Endodermal cell (in vitro differentiated cells): ENCODE measurements at regions not wholly inside any gene's neighbourhood (a gene's known extent, or its start where the extent isn't known, plus 50 kb on each side); places are given as distances from the start of the nearest gene placed in this dataset.

Experiments used
- DNase-seq: peaks from one replicate; pipeline ENCODE4 v3.0.0-alpha.2; 2017
- H3K27ac ChIP-seq: 2 replicates; pipeline ENCODE4 v1.5.1; 2013; ENCODE audit warnings: mild to moderate bottlenecking, low read depth, low read length, moderate library complexity
- H3K27me3 ChIP-seq: 2 replicates; pipeline ENCODE4 v1.6.1; 2013; ENCODE audit warnings: mild to moderate bottlenecking, low read length, moderate library complexity; ENCODE audit not compliant: insufficient read depth, control insufficient read depth, poor library complexity, severe bottlenecking
- H3K36me3 ChIP-seq: 2 replicates; pipeline ENCODE4 v1.7.0; 2013; ENCODE audit warnings: mild to moderate bottlenecking, low read length, moderate library complexity; ENCODE audit not compliant: control insufficient read depth, insufficient read depth
- H3K4me1 ChIP-seq: one replicate; pipeline ENCODE4 v1.7.0; 2013; ENCODE audit warnings: low read length; ENCODE audit not compliant: control insufficient read depth, insufficient read depth
- H3K4me3 ChIP-seq: 2 replicates; pipeline ENCODE4 v1.5.1; 2013; ENCODE audit warnings: mild to moderate bottlenecking, low read length, moderate library complexity
- H3K9ac ChIP-seq: 2 replicates; pipeline ENCODE4 v1.6.1; 2013; ENCODE audit warnings: mild to moderate bottlenecking, low read length, moderate library complexity; ENCODE audit not compliant: poor library complexity, severe bottlenecking; ENCODE audit errors: extremely low read depth
- H3K9me3 ChIP-seq: 2 replicates; pipeline ENCODE4 v1.6.1; 2013; ENCODE audit warnings: mild to moderate bottlenecking, low read length, moderate library complexity; ENCODE audit not compliant: control insufficient read depth
- H3K27ac Mint-ChIP-seq: 2 replicates; pipeline ENCODE4 v1.8.0; 2020; ENCODE audit warnings: mixed read lengths
- H3K27me3 Mint-ChIP-seq: 2 replicates; pipeline ENCODE4 v1.8.0; 2021; ENCODE audit warnings: mild to moderate bottlenecking, mixed read lengths; ENCODE audit not compliant: insufficient read depth
- H3K36me3 Mint-ChIP-seq: 2 replicates; pipeline ENCODE4 v1.8.0; 2020; ENCODE audit warnings: low read depth, mixed read lengths
- H3K4me1 Mint-ChIP-seq: 2 replicates; pipeline ENCODE4 v1.8.0; 2020; ENCODE audit warnings: mixed read lengths
- H3K4me3 Mint-ChIP-seq: 2 replicates; pipeline ENCODE4 v1.8.0; 2020; ENCODE audit warnings: mild to moderate bottlenecking, moderate library complexity, mixed read lengths
- H3K9me3 Mint-ChIP-seq: 2 replicates; pipeline ENCODE4 v1.8.0; 2020; ENCODE audit warnings: mild to moderate bottlenecking, mixed read lengths
- WGBS, 2 experiments: methylation state at CpG; one replicate each; pipeline versions ENCODE4 v1.1.5 to v1.1.7; 2013; ENCODE audit warnings: missing lambda C conversion rate in 2 of 2, mixed read lengths in 1 of 2; ENCODE audit not compliant: insufficient coverage in 1 of 2, insufficient read length in 1 of 2; 5-methylcytosine and 5-hydroxymethylcytosine counted together
- TF ChIP-seq, protein P1 (sequence below): fragments of 200-600 bp; sonication (generic); conservative IDR thresholded peaks from 2 replicates; pipeline ENCODE4 v1.5.0; 2021; ENCODE audit warnings: antibody characterized with exemption, mild to moderate bottlenecking

DNA sequence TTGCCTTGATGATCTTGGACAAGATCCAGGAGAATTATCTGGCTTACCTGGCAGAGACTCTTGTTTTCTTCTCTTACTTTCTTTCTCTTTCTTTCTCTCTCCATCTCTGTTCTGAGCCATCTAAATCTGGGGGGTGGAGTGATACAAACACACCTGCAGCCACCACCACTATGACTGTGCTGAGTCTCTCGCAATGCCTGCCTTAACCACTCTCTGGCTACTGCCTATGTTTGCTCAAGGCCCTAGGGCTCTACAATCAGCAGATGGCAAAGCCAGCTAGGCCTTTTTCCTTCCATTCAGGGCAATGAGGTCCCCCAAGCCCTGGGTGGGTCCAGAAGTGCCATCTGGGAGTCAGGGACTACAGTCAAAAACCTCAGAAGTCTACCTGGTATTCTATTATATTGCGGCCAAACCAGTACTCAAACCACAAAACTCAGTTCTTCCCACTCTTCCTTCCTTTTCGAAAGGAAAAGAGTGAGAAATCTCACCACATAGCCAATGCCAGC, 978.9 kb upstream of the NXPH2 start:
- Histone ChIP-seq H3K4me1 (no peaks in the 10 kb centered on the region), H3K27me3 (no peaks in the 10 kb centered on the region), H3K27ac (no peak overlapping the region), H3K9ac (no peak overlapping the region), H3K36me3 (no peaks in the 10 kb centered on the region), H3K9me3 (peaks cover 15% of the 10 kb centered on the region), H3K4me3 (no peak overlapping the region)
- WGBS, 2 experiments: 92% methylated on average over 3 of the region's 3 CpGs; no CpG with 5 or more reads in 1 of the 2 experiments
- TF ChIP-seq, protein P1, sequence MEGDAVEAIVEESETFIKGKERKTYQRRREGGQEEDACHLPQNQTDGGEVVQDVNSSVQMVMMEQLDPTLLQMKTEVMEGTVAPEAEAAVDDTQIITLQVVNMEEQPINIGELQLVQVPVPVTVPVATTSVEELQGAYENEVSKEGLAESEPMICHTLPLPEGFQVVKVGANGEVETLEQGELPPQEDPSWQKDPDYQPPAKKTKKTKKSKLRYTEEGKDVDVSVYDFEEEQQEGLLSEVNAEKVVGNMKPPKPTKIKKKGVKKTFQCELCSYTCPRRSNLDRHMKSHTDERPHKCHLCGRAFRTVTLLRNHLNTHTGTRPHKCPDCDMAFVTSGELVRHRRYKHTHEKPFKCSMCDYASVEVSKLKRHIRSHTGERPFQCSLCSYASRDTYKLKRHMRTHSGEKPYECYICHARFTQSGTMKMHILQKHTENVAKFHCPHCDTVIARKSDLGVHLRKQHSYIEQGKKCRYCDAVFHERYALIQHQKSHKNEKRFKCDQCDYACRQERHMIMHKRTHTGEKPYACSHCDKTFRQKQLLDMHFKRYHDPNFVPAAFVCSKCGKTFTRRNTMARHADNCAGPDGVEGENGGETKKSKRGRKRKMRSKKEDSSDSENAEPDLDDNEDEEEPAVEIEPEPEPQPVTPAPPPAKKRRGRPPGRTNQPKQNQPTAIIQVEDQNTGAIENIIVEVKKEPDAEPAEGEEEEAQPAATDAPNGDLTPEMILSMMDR: no peak
- H3K27ac Mint-ChIP-seq: no peak overlapping the region
- no peaks in the 10 kb centered on the region for H3K36me3 Mint-ChIP-seq
- no peaks in the 10 kb centered on the region for H3K4me1 Mint-ChIP-seq
- no peak overlapping the region for H3K4me3 Mint-ChIP-seq
- no peaks in the 10 kb centered on the region for H3K27me3 Mint-ChIP-seq
- no peak for DNase-seq
- H3K9me3 Mint-ChIP-seq: peaks cover 20% of the 10 kb centered on the region

DNA sequence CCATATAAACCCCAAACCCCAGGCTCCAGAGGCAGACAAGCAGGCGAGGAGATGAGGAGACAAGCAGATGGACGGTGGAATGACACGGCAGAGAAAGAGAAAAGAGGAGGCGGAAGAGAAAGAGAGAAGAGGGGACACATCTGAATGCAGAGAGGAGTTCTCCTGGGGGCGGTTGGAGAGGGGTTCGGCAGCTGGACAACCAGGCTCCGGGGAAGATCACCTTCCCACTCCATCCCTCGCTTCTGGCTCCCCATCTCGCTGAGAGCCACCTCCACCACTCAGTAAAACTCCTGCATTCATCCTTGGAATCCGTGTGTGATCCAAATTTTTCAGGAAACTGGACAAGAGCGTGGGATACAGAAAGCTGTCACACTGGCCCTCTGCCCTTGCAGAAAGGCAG, 966.7 kb upstream of the NXPH2 start:
- no peak for DNase-seq
- Mint-ChIP-seq H3K27me3 (no peaks in the 10 kb centered on the region), H3K27ac (no peak overlapping the region), H3K36me3 (no peaks in the 10 kb centered on the region), H3K4me3 (no peak overlapping the region), H3K4me1 (no peaks in the 10 kb centered on the region), H3K9me3 (peaks cover 4% of the 10 kb centered on the region)
- 87 to 96% methylated on average over 6 to 11 of the region's 11 CpGs for WGBS, 2 experiments
- H3K9ac ChIP-seq: no peak overlapping the region
- peaks cover 13% of the 10 kb centered on the region for H3K9me3 ChIP-seq
- no peak overlapping the region for H3K27ac ChIP-seq
- no peaks in the 10 kb centered on the region for H3K27me3 ChIP-seq
- no peaks in the 10 kb centered on the region for H3K36me3 ChIP-seq
- H3K4me1 ChIP-seq: no peaks in the 10 kb centered on the region
- TF ChIP-seq, protein P1: no peak
- H3K4me3 ChIP-seq: no peak overlapping the region

DNA sequence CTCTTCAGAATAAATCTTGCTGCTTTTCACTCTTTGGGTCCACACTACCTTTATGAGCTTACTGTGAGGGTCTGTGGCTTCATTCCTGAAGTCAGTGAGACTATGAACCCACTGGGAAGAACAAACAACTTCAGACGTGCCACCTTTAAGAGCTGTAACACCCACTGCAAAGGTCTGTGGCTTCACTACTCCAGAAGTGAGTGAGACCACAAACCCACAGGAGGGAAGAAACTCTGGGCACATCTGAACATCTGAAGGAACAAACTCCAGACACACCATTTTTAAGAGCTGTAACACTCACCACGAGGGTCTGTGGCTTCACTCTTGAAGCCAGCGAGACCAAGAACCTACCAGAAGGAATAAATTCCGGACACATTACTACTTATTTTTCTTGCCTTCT, 964.1 kb upstream of the NXPH2 start:
- TF ChIP-seq, protein P1: no peak
- Histone ChIP-seq H3K9me3 (no peaks in the 10 kb centered on the region), H3K27ac (no peak overlapping the region), H3K36me3 (no peaks in the 10 kb centered on the region), H3K9ac (no peak overlapping the region), H3K4me1 (no peaks in the 10 kb centered on the region), H3K27me3 (no peaks in the 10 kb centered on the region), H3K4me3 (no peak overlapping the region)
- Mint-ChIP-seq H3K27ac (no peak overlapping the region), H3K36me3 (no peaks in the 10 kb centered on the region), H3K4me3 (no peak overlapping the region), H3K9me3 (peaks cover 4% of the 10 kb centered on the region), H3K4me1 (no peaks in the 10 kb centered on the region), H3K27me3 (no peaks in the 10 kb centered on the region)
- no peak for DNase-seq
- WGBS, 2 experiments: 93% methylated on average over 4 of the region's 4 CpGs; no CpG with 5 or more reads in 1 of the 2 experiments
